GM23338 (cell line): ENCODE measurements at regions not wholly inside any gene's neighbourhood (a gene's known extent, or its start where the extent isn't known, plus 50 kb on each side); places are given as distances from the start of the nearest gene placed in this dataset.

Experiments
- ATAC-seq: fragments of 200-7000 bp; cut with Tn5 transposase; 3 replicates; pipeline ENCODE4 v1.9.1; 2020
- DNase-seq: peaks from one replicate; pipeline ENCODE4 v3.0.0-alpha.2; 2015; ENCODE audit warnings: low spot score
- H2AFZ ChIP-seq: fragments of 200-600 bp; sonication (generic); 2 replicates; pipeline ENCODE4 v1.8.0; 2016; ENCODE audit warnings: antibody characterized with exemption, mild to moderate bottlenecking, moderate library complexity
- H3F3A ChIP-seq: fragments of 200-600 bp; sonication (generic); replicated peaks from 2 replicates; pipeline ENCODE4 v1.8.0; 2017; ENCODE audit warnings: antibody characterized with exemption, mixed run types, low read depth
- H3K27ac ChIP-seq: fragments of 200-600 bp; sonication (generic); 2 replicates; pipeline ENCODE4 v1.6.1; 2016; ENCODE audit warnings: low read depth
- H3K27me3 ChIP-seq: fragments of 200-600 bp; sonication (generic); 2 replicates; pipeline ENCODE4 v1.8.0; 2016; ENCODE audit warnings: mild to moderate bottlenecking, mixed run types, moderate library complexity; ENCODE audit not compliant: insufficient read depth
- H3K36me3 ChIP-seq: fragments of 200-600 bp; sonication (generic); 2 replicates; pipeline ENCODE4 v1.8.0; 2016; ENCODE audit warnings: mild to moderate bottlenecking; ENCODE audit not compliant: insufficient read depth
- H3K4me1 ChIP-seq: fragments of 200-600 bp; sonication (generic); 2 replicates; pipeline ENCODE4 v1.8.0; 2016; ENCODE audit warnings: mild to moderate bottlenecking, moderate library complexity; ENCODE audit not compliant: insufficient read depth
- H3K4me2 ChIP-seq: fragments of 200-600 bp; sonication (generic); 2 replicates; pipeline ENCODE4 v1.7.1; 2017; ENCODE audit warnings: mixed run types
- H3K4me3 ChIP-seq: fragments of 200-600 bp; sonication (generic); 2 replicates; pipeline ENCODE4 v1.6.1; 2016; ENCODE audit warnings: mixed run types
- H3K79me2 ChIP-seq: fragments of 200-600 bp; sonication (generic); replicated peaks from 2 replicates; pipeline ENCODE4 v1.8.0; 2017; ENCODE audit warnings: mild to moderate bottlenecking; ENCODE audit not compliant: insufficient read depth
- H3K9me2 ChIP-seq: fragments of 200-600 bp; sonication (generic); 2 replicates; pipeline ENCODE4 v1.8.0; 2017; ENCODE audit not compliant: insufficient read depth
- H4K20me1 ChIP-seq: fragments of 200-600 bp; sonication (generic); replicated peaks from 2 replicates; pipeline ENCODE4 v1.8.0; 2017; ENCODE audit warnings: mild to moderate bottlenecking; ENCODE audit not compliant: insufficient read depth
- H3K27ac Mint-ChIP-seq: 2 replicates; pipeline ENCODE4 v1.8.0; 2020; ENCODE audit warnings: inconsistent platforms, mild to moderate bottlenecking, moderate library complexity, mixed read lengths
- H3K27me3 Mint-ChIP-seq: 3 replicates; pipeline ENCODE4 v1.8.0; 2022; ENCODE audit warnings: low read depth, mild to moderate bottlenecking, moderate library complexity, mixed read lengths, inconsistent platforms; ENCODE audit not compliant: insufficient read depth, poor library complexity
- H3K36me3 Mint-ChIP-seq: 3 replicates; pipeline ENCODE4 v1.8.0; 2021; ENCODE audit warnings: low read depth, mild to moderate bottlenecking, inconsistent platforms, moderate library complexity, mixed read lengths
- H3K4me1 Mint-ChIP-seq: 3 replicates; pipeline ENCODE4 v1.8.0; 2020; ENCODE audit warnings: mild to moderate bottlenecking, inconsistent platforms, mixed read lengths
- H3K4me3 Mint-ChIP-seq: 3 replicates; pipeline ENCODE4 v1.8.0; 2021; ENCODE audit warnings: moderate library complexity, mild to moderate bottlenecking, inconsistent platforms, mixed read lengths
- H3K9me3 Mint-ChIP-seq: 3 replicates; pipeline ENCODE4 v1.8.0; 2020; ENCODE audit warnings: moderate library complexity, mild to moderate bottlenecking, inconsistent platforms, mixed read lengths
- CREB1 ChIP-seq: fragments of 250-450 bp; sonication (Bioruptor Pico); IDR thresholded peaks from 2 replicates; pipeline ENCODE4 v1.5.0; 2020; ENCODE audit warnings: low read depth, mild to moderate bottlenecking, moderate library complexity
- CTCF ChIP-seq, 2 experiments: fragments of 200-600 bp in 1 of 2; sonication (generic) in 1 of 2; conservative IDR thresholded peaks; 2 replicates each; pipeline versions ENCODE4 v1.5.1 to v1.6.1; 2016 to 2017; ENCODE audit warnings: antibody characterized with exemption in 2 of 2, low read depth in 2 of 2, mild to moderate bottlenecking in 2 of 2, moderate library complexity in 1 of 2
- ETS1 ChIP-seq: IDR thresholded peaks from 2 replicates; pipeline ENCODE4 v1.6.1; 2016; ENCODE audit warnings: antibody characterized with exemption
- EZH2 ChIP-seq: fragments of 200-600 bp; sonication (generic); IDR thresholded peaks from one replicate; pipeline ENCODE4 v1.8.0; 2017; ENCODE audit warnings: antibody characterized with exemption, mild to moderate bottlenecking, low read depth; ENCODE audit not compliant: unreplicated experiment
- EZH2phosphoT487 ChIP-seq: fragments of 200-600 bp; sonication (generic); IDR thresholded peaks from one replicate; pipeline ENCODE4 v1.8.1; 2018; ENCODE audit warnings: antibody characterized with exemption; ENCODE audit not compliant: unreplicated experiment
- JUNB ChIP-seq: IDR thresholded peaks from one replicate; pipeline ENCODE4 v1.6.1; 2016; ENCODE audit warnings: antibody characterized with exemption; ENCODE audit not compliant: unreplicated experiment
- NANOG ChIP-seq: IDR thresholded peaks from 2 replicates; pipeline ENCODE4 v1.6.1; 2016; ENCODE audit warnings: antibody characterized with exemption, borderline replicate concordance
- POLR2AphosphoS5 ChIP-seq: IDR thresholded peaks from 2 replicates; pipeline ENCODE4 v1.6.1; 2016; ENCODE audit warnings: antibody characterized with exemption, low read depth
- REST ChIP-seq: IDR thresholded peaks from one replicate; pipeline ENCODE4 v1.6.1; 2018; ENCODE audit warnings: antibody characterized with exemption; ENCODE audit not compliant: unreplicated experiment
- STAT1 ChIP-seq: IDR thresholded peaks from one replicate; pipeline ENCODE4 v1.6.1; 2016; ENCODE audit warnings: antibody characterized with exemption; ENCODE audit not compliant: unreplicated experiment
- ZNF114 ChIP-seq: fragments of 250-450 bp; sonication (Bioruptor Pico); IDR thresholded peaks from 2 replicates; pipeline ENCODE4 v1.5.0; 2020; ENCODE audit warnings: mild to moderate bottlenecking, moderate library complexity
- ZNF331 ChIP-seq: fragments of 250-450 bp; sonication (Bioruptor Pico); IDR thresholded peaks from 2 replicates; pipeline ENCODE4 v1.5.0; 2020; ENCODE audit warnings: low read depth, mild to moderate bottlenecking, moderate library complexity
- ZNF462 ChIP-seq: fragments of 250-450 bp; sonication (Bioruptor Pico); IDR thresholded peaks from 2 replicates; pipeline ENCODE4 v1.5.0; 2020; ENCODE audit warnings: mild to moderate bottlenecking, moderate library complexity

GRCh38 chrX:7545564-7545963, 297.4 kb upstream of the VCX start:
- TF ChIP-seq EZH2 = no peak
- TF ChIP-seq NANOG = no peak
- no peak for TF ChIP-seq ZNF331 (CRISPR knock-in tag)
- TF ChIP-seq ETS1 = no peak
- no peak for TF ChIP-seq EZH2phosphoT487
- TF ChIP-seq REST = no peak
- no peak for TF ChIP-seq ZNF114 (CRISPR knock-in tag)
- no peak for TF ChIP-seq CREB1 (CRISPR knock-in tag)
- no peak for TF ChIP-seq POLR2AphosphoS5
- no peak for TF ChIP-seq STAT1
- no peak for TF ChIP-seq CTCF (conservative IDR thresholded peaks at IDR 0.05; ENCODE audit: low read depth in 2 of 2)
- no peak for TF ChIP-seq ZNF462 (CRISPR knock-in tag)
- TF ChIP-seq JUNB = no peak
- Histone ChIP-seq H3K79me2 (no peaks in the 10 kb centered on the region), H3K4me2 (no peak overlapping the region), H4K20me1 (no peaks in the 10 kb centered on the region), H3K27ac (no peak overlapping the region), H3K36me3 (no peaks in the 10 kb centered on the region), H3K4me3 (no peak overlapping the region), H3F3A (no peaks in the 10 kb centered on the region), H3K4me1 (no peaks in the 10 kb centered on the region), H3K27me3 (no peaks in the 10 kb centered on the region), H3K9me2 (no peaks in the 10 kb centered on the region), H2AFZ (no peak overlapping the region)
- Mint-ChIP-seq H3K4me3 (no peak overlapping the region), H3K36me3 (no peaks in the 10 kb centered on the region), H3K4me1 (no peaks in the 10 kb centered on the region), H3K9me3 (no peaks in the 10 kb centered on the region; the same call in 2 of the 3 replicates), H3K27ac (no peak overlapping the region), H3K27me3 (no peaks in the 10 kb centered on the region)
- DNase-seq (no peak), ATAC-seq (no peak)
